Heart left ventricle (tissue), 13 donors: ENCODE measurements at regions not wholly inside any gene's neighbourhood (a gene's known extent, or its start where the extent isn't known, plus 50 kb on each side); places are given as distances from the start of the nearest gene placed in this dataset.

Experiments
- CTCF ChIP-seq, 12 donors: fragments of 200-600 bp; sonication (generic) in 4 of 12; IDR thresholded peaks; one replicate each; pipeline versions ENCODE4 v1.5.0 to v1.8.0; 2018 to 2022; ENCODE audit warnings: antibody characterized with exemption in 12 of 12, mild to moderate bottlenecking in 5 of 12
- POLR2A ChIP-seq, 2 donors: fragments of 450-650 bp; IDR thresholded peaks; one replicate each; pipeline ENCODE4 v1.6.1; 2017; ENCODE audit warnings: antibody characterized with exemption in 2 of 2, mild to moderate bottlenecking in 2 of 2, moderate library complexity in 2 of 2
- donor health status: ischemic (EF 13 %, LVEDD 7.1; RV severe dilation, severe dysfunction).
- donor health status: DM: no; HTN: yes; CAD: no.
- donor health status: DM: no; HTN: no; CAD: no.
- donor health status: ischemic (EF 25% LVEDD 6.9; RV normal size, moderate dysfunction).
- donor health status: ischemic (EF 25% LVEDD 5.7; RV mildly dilated, moderate dysfunction).
- donor health status: ischemic (EF 35%, LVEDD 5.7; RV mildly dilated, moderate dysfunction).
- donor health status: nonischemic (EF 11% LVEDD 7.7; RV severe dilation, severe dysfunction).
- donor health status: DM: yes; HTN: yes; CAD: no.
- donor health status: PGD.
- donor health status: ischemic (EF 29% LVEDD 5.4; RV normal size, mild dysfunction).
- donor health status: nonischemic (EF 23%, LVEDD 6.1; RV moderate dilation, normal function).

GRCh38 chr14:38111046-38111445 lies 96.7 kb upstream of the SSTR1 start:
- TF ChIP-seq CTCF (IDR thresholded peaks at IDR 0.05) (no peak), POLR2A (IDR thresholded peaks at IDR 0.05) (no peak)
